D721Med (cell line): ENCODE measurements at regions not wholly inside any gene's neighbourhood (a gene's known extent, or its start where the extent isn't known, plus 50 kb on each side); places are given as distances from the start of the nearest gene placed in this dataset.
A peak's percentile ranks its signal among the peaks of the same experiment; 100 is the strongest.

Experiments
- DNase-seq: peaks from one replicate; pipeline ENCODE4 v3.0.0; 2011; ENCODE audit warnings: low spot score; ENCODE audit not compliant: insufficient read length
- FAIRE-seq: peaks from 2 replicates; lab custom pipeline; 2011; peaks lifted over from hg19 to GRCh38; lab: Jason Lieb, UNC
- TF ChIP-seq, protein P1 (sequence below): IDR thresholded peaks from 2 replicates; pipeline ENCODE4 v1.5.1; 2012; ENCODE audit warnings: mild to moderate bottlenecking, control low read depth; ENCODE audit not compliant: insufficient read depth; ENCODE audit errors: missing control alignments

DNA sequence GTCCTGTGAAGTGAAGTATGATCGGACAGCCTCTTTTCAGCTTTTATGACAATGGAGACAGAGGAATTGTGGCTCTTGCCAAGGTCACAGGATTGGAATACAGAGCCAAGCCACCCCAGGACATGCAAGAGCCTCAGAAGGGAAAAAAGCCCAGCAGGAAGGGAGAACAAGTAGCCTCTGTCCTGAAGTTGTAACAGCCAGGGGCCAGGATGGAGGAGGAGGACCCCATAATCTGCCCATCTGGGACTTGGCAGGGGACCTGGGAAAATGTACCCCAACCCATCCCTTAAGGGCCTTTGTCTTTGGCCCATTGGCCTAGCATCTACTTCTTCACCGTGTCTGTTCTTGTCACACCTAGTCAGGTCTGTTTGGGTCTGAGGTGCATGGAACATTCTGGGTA lies 60.4 kb upstream of the POLG start:
- DNase-seq (no peak), FAIRE-seq (no peak)
- TF ChIP-seq, protein P1, sequence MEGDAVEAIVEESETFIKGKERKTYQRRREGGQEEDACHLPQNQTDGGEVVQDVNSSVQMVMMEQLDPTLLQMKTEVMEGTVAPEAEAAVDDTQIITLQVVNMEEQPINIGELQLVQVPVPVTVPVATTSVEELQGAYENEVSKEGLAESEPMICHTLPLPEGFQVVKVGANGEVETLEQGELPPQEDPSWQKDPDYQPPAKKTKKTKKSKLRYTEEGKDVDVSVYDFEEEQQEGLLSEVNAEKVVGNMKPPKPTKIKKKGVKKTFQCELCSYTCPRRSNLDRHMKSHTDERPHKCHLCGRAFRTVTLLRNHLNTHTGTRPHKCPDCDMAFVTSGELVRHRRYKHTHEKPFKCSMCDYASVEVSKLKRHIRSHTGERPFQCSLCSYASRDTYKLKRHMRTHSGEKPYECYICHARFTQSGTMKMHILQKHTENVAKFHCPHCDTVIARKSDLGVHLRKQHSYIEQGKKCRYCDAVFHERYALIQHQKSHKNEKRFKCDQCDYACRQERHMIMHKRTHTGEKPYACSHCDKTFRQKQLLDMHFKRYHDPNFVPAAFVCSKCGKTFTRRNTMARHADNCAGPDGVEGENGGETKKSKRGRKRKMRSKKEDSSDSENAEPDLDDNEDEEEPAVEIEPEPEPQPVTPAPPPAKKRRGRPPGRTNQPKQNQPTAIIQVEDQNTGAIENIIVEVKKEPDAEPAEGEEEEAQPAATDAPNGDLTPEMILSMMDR, result no peak

DNA sequence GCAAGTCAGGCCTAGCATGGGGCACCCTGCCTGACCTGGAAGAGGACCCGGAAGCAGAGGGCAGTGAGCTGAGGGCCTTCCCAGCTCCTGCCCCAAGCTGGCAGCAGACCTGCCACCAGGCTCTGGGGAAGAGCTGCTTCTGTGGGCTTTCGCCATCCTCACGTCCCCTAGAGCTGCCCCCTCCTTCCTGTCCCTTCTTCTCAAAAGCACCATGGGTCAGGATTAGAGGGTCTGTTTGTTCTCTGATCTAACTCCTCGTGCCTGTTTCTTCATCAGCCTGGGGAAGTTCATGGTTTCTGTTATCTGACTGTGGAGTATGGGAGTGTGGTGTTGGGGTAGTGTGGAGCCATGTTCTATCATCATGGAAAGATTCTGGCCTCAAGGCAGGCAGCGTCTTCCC lies 58.4 kb upstream of the POLG start:
- TF ChIP-seq, protein P1, result no peak
- FAIRE-seq (no peak), DNase-seq (no peak)

DNA sequence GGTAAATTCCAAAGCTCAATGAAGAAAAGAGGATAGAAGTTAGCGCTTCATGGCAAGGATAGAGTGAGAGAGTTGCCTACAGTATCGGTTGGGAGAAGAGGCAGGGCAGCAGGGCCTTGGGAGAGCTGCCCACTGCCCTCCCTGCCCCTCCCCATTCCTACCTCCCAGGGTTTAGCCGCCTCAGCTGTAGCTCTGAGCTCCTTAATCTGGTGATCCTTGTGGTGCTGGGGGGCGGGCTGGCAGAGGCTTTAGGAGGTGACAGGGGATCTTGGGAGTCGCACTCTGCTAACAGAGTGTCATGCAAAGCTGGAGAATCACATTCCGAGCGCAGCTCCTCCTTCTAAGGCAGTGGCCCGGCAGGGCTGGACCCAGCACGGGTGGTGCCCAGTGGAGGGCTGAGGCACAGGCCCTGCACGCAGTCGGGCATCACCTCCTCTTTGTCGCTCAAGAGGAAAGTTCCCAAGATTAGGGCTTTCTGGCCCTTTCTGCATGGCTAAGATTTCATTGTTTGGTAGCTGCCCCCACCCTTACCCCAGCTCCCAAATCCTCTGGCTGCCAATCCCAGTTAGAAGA lies 57.1 kb upstream of the POLG start:
- peak; percentile 79 for DNase-seq
- FAIRE-seq, result peak; percentile 61
- TF ChIP-seq, protein P1, result no peak

DNA sequence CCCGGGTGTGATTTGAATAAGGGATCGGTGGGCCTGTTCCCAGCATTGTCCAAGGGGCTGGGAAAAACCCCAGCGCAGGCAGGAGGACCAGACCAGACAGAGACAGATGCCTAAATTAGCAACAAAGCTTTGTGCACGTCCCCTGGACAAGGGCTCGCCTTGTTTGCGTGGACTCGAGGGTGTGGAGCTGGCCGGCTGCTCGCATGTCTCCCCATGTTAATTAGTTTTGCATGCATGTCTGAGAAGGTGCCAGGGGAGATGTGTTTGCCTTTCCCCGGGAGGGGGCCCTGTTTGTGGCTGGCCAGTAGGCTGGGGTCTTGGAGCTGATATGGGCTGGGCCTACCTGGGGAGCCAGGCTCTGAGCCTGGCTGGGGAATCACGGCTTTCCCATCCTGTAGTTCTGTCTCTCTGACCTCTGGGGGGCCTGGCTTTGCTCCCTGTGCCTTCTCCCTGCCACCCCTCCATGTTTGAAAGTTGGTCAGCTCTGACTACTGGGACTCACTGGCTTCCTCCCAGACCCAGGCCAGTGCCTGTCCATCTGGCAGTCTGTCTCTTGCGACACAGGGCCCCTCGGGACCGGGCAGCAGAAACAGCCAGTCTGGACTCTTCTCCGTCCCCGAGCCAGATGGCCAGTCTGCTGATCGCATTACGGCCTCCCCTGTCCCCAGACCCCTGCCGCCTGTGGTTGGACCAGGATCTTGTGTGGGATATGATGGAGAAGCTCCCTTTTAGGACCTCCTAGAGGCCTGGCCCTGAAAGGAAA lies 55.4 kb upstream of the POLG start:
- DNase-seq (no peak), FAIRE-seq (no peak)
- TF ChIP-seq, protein P1, result no peak

DNA sequence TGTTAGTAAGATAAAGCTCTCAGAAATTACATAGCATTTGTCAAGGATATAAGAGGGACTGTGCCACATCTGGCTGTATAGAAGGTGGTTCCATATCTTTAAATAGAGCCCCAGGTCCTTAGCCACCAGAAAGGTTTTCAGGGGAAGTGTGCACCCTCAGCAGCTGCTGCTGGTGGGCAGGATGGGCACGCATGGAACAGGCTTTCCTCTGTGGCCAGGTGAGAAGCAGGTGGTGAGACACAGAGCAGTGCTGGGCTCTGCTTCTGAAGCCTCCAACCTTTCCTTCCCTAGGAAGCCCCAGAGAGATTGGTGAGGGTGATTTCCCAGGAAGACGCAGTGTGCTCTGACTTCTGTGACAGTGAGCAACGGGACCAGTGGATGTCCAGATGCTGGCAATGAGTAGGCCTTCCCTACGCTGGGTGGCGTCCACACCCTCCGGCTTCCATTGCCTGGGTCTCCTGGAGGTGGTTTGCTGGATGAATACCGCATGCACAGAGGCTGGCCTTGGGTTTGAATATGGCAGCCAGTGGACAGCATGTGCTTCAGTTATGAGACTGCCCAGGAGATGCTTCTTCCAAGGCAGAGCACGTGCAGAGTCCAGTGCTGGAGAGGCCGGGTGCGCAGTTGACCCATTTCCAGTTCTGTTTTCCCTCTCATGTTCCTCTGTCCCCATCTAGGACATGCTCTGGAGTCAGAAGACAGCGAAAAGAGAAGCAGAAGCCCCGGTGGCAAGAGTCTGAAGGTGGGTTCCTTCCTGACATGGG lies 52.7 kb upstream of the POLG start:
- TF ChIP-seq, protein P1, result no peak
- FAIRE-seq, result no peak
- DNase-seq, result no peak

DNA sequence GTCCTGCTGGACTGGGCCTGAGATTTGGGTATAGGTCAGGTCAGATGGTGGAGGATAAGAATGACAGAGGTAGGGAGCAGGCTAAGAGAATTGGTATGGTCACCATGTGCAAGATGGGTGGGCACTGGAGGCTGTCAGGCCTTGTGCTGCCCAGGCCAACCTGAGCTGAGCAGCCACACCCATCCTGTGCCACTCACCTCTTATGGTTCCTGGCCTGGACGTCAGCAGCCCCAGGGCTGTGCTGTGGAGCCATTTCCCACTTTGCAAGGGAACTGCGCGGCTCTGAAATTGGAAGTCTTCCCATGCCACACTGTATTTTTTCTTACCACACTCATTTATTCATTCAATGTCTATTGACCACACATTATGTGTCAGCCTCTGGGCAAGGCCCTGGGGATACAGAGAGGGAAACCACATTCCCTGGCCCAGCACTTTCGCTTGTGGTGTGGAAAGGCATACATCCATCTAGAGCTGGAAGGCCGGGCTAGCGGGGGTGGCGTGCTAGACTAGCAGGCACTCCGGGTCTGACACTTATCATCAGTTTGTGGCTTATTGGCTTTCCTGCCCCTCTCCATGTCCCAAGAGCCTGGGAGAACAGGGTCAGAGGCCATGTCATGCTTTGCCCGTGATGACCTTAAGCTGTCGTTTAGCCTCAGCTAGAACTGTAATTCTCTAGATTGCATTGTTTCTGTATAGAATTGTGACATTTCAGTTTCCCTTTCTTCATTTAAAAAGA lies 51.1 kb upstream of the POLG start:
- FAIRE-seq, result no peak
- no peak for DNase-seq
- TF ChIP-seq, protein P1, result no peak
